Endothelial cell of umbilical vein (primary cell): ENCODE measurements at regions not wholly inside any gene's neighbourhood (a gene's known extent, or its start where the extent isn't known, plus 50 kb on each side); places are given as distances from the start of the nearest gene placed in this dataset.
"Not testable (repeated sequence)": the region's sequence is repeated elsewhere in the genome, so short reads cannot be mapped to it uniquely, and the experiment has no call there.

Source experiments
- BruUV-seq: library from RNA; stranded (reverse); fragments of 400-500 nt; replicated peaks from 2 replicates; lab custom pipeline; 2021; lab: Mats Ljungman, UMichigan
- CTCF ChIA-PET: fragments of 300-600, 350-600 bp; sonication (Branson Sonifier 250); formaldehyde crosslinking; loops from one replicate; lab custom pipeline; 2021; ENCODE audit warnings: antibody characterized with exemption, inconsistent platforms; lab: Charles Lee
- POLR2A ChIA-PET: fragments of 300-600, 350-600 bp; sonication (Branson Sonifier 250); formaldehyde crosslinking; loops from one replicate; lab custom pipeline; 2021; ENCODE audit warnings: antibody characterized with exemption, inconsistent platforms; lab: Charles Lee
- DNase-seq: peaks from one replicate; pipeline ENCODE4 v3.0.0-alpha.2; 2011; ENCODE audit warnings: low read depth, low spot score
- FAIRE-seq: peaks from 2 replicates; lab custom pipeline; 2011; peaks lifted over from hg19 to GRCh38; lab: Jason Lieb, UNC
- H2AFZ ChIP-seq: 2 replicates; pipeline ENCODE4 v1.6.0; 2012; ENCODE audit warnings: low read depth, low read length, control low read depth, inconsistent platforms
- H3K27ac ChIP-seq: 2 replicates; pipeline ENCODE4 v1.5.1; 2011; ENCODE audit warnings: low read depth, mild to moderate bottlenecking, control low read depth, low read length, moderate library complexity; ENCODE audit not compliant: insufficient read depth
- H3K27me3 ChIP-seq, 2 experiments: 2 replicates each; pipeline versions ENCODE4 v1.6.0 to v1.6.1; 2011; ENCODE audit warnings: low read length in 2 of 2, mixed read lengths in 1 of 2; ENCODE audit not compliant: control insufficient read depth in 2 of 2, insufficient read depth in 2 of 2
- H3K36me3 ChIP-seq, 2 experiments: 2 replicates in 1 of 2; 3 replicates in 1 of 2; pipeline ENCODE4 v1.5.1; 2011; ENCODE audit warnings: low read length in 2 of 2, mild to moderate bottlenecking in 1 of 2, moderate library complexity in 1 of 2; ENCODE audit not compliant: control insufficient read depth in 2 of 2, insufficient read depth in 2 of 2; ENCODE audit errors: extremely low read depth in 1 of 2
- H3K4me1 ChIP-seq: 3 replicates; pipeline ENCODE4 v1.5.1; 2011; ENCODE audit warnings: mild to moderate bottlenecking, low read length; ENCODE audit not compliant: control insufficient read depth, insufficient read depth; ENCODE audit errors: extremely low read depth
- H3K4me2 ChIP-seq: 2 replicates; pipeline ENCODE4 v1.6.1; 2011; ENCODE audit warnings: low read length, control low read depth, mixed read lengths; ENCODE audit not compliant: insufficient read depth
- H3K4me3 ChIP-seq, 3 experiments: fragments of 200-600 bp in 1 of 3; sonication (generic), shearing (Covaris generic) in 1 of 3; replicated peaks in 1 of 3; 2 replicates each; pipeline ENCODE4 v1.5.1; 2011 to 2016; ENCODE audit warnings: control low read depth in 3 of 3, low read length in 3 of 3, mild to moderate bottlenecking in 2 of 3, inconsistent platforms in 1 of 3, low read depth in 1 of 3, moderate library complexity in 1 of 3; ENCODE audit not compliant: insufficient read depth in 1 of 3
- H3K79me2 ChIP-seq: 2 replicates; pipeline ENCODE4 v1.6.0; 2012; ENCODE audit warnings: low read length, inconsistent platforms; ENCODE audit not compliant: control insufficient read depth, insufficient read depth
- H3K9ac ChIP-seq: replicated peaks from 2 replicates; pipeline ENCODE3; 2011; ENCODE audit warnings: low read length, control low read depth; ENCODE audit not compliant: insufficient read depth; ENCODE audit errors: extremely low read depth
- H3K9me1 ChIP-seq: replicated peaks from 3 replicates; pipeline ENCODE4 v1.6.0; 2011; ENCODE audit warnings: mild to moderate bottlenecking, low read length; ENCODE audit not compliant: control insufficient read depth, insufficient read depth; ENCODE audit errors: extremely low read depth
- H3K9me3 ChIP-seq: replicated peaks from 2 replicates; pipeline ENCODE4 v1.5.1; 2012; ENCODE audit warnings: low read length, inconsistent platforms; ENCODE audit not compliant: control insufficient read depth, insufficient read depth
- H4K20me1 ChIP-seq: replicated peaks from 2 replicates; pipeline ENCODE3; 2011; ENCODE audit warnings: mild to moderate bottlenecking, low read length; ENCODE audit not compliant: control insufficient read depth, insufficient read depth; ENCODE audit errors: extremely low read depth
- EZH2 ChIP-seq: IDR thresholded peaks from 2 replicates; pipeline ENCODE4 v1.6.1; 2012; ENCODE audit warnings: borderline replicate concordance, low read depth, mild to moderate bottlenecking, moderate library complexity, low read length, inconsistent platforms; ENCODE audit not compliant: severe bottlenecking
- GATA2 ChIP-seq: IDR thresholded peaks from 2 replicates; pipeline ENCODE4 v1.7.0; 2011; ENCODE audit warnings: low read depth, mild to moderate bottlenecking, moderate library complexity, mixed read lengths, low read length; ENCODE audit not compliant: insufficient read length, insufficient read depth
- JUN ChIP-seq: IDR thresholded peaks from 2 replicates; pipeline ENCODE4 v1.6.1; 2011; ENCODE audit warnings: borderline replicate concordance, low read depth; ENCODE audit not compliant: insufficient read length, insufficient read depth
- MYC ChIP-seq: IDR thresholded peaks from one replicate; pipeline ENCODE4 v1.6.1; 2011; ENCODE audit warnings: mild to moderate bottlenecking, low read depth, low read length
- POLR2A ChIP-seq: IDR thresholded peaks from 2 replicates; pipeline ENCODE4 v1.6.1; 2012; ENCODE audit warnings: low read depth, mild to moderate bottlenecking, control low read depth, low read length
- POLR2AphosphoS5 ChIP-seq: IDR thresholded peaks from 2 replicates; pipeline ENCODE4 v1.6.1; 2012; ENCODE audit warnings: low read depth, mild to moderate bottlenecking, control low read depth, low read length, moderate library complexity; ENCODE audit not compliant: insufficient read depth
- dilution Hi-C: fragments of 300-500 bp; cut with MboI; formaldehyde crosslinking; loops from one replicate; pipeline ENCODE4 v1.15.0; 2019; ENCODE audit warnings: low sequenced_read_pairs; ENCODE audit not compliant: extremely low pct_ligation_motif_present
- intact Hi-C: fragments of 100-400 bp; cut with micrococcal nuclease; formaldehyde crosslinking; loops from one replicate; pipeline ENCODE4 v1.10.0; 2022
- TF ChIP-seq, protein P1 (sequence below): IDR thresholded peaks from 2 replicates; pipeline ENCODE4 v1.6.1; 2011; ENCODE audit not compliant: insufficient read depth, insufficient read length
- TF ChIP-seq, protein P2 (sequence below), 2 donors: IDR thresholded peaks; 1 replicate in 1 of 2; 2 replicates in 1 of 2; pipeline ENCODE4 v1.5.1; 2011; ENCODE audit warnings: low read length in 2 of 2, mild to moderate bottlenecking in 2 of 2, moderate library complexity in 2 of 2, control low read depth in 1 of 2, inconsistent platforms in 1 of 2, low read depth in 1 of 2; ENCODE audit not compliant: insufficient read depth in 1 of 2; ENCODE audit errors: extremely low read depth in 1 of 2

GRCh38 chr10:25107756-25108155 is 67.0 kb upstream of the GPR158 start:
- Histone ChIP-seq H3K9me3 (no peaks in the 10 kb centered on the region), H2AFZ (no peak overlapping the region), H3K4me1 (no peaks in the 10 kb centered on the region), H3K4me2 (no peak overlapping the region), H3K9me1 (no peaks in the 10 kb centered on the region), H4K20me1 (no peaks in the 10 kb centered on the region), H3K27me3 (peaks cover 0 to 4% of the 10 kb centered on the region in 2 experiments), H3K79me2 (no peaks in the 10 kb centered on the region), H3K27ac (no peak overlapping the region), H3K9ac (no peak overlapping the region), H3K4me3 (no peak overlapping the region), H3K36me3 (no peaks in the 10 kb centered on the region)
- POLR2A ChIA-PET = no interaction called here
- dilution Hi-C loops = no loop called here
- TF ChIP-seq, protein P1, sequence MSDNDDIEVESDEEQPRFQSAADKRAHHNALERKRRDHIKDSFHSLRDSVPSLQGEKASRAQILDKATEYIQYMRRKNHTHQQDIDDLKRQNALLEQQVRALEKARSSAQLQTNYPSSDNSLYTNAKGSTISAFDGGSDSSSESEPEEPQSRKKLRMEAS = no peak
- TF ChIP-seq GATA2 (no peak), POLR2A (no peak), MYC (no peak), JUN (no peak), POLR2AphosphoS5 (no peak), EZH2 (no peak)
- TF ChIP-seq, protein P2, sequence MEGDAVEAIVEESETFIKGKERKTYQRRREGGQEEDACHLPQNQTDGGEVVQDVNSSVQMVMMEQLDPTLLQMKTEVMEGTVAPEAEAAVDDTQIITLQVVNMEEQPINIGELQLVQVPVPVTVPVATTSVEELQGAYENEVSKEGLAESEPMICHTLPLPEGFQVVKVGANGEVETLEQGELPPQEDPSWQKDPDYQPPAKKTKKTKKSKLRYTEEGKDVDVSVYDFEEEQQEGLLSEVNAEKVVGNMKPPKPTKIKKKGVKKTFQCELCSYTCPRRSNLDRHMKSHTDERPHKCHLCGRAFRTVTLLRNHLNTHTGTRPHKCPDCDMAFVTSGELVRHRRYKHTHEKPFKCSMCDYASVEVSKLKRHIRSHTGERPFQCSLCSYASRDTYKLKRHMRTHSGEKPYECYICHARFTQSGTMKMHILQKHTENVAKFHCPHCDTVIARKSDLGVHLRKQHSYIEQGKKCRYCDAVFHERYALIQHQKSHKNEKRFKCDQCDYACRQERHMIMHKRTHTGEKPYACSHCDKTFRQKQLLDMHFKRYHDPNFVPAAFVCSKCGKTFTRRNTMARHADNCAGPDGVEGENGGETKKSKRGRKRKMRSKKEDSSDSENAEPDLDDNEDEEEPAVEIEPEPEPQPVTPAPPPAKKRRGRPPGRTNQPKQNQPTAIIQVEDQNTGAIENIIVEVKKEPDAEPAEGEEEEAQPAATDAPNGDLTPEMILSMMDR (IDR thresholded peaks at IDR 0.05; ENCODE audit: extremely low read depth in 1 of 2, insufficient read depth in 1 of 2, low read depth in 1 of 2, low read length in 2 of 2) = no peak
- no peak for FAIRE-seq
- CTCF ChIA-PET = no interaction called here
- DNase-seq = no peak
- intact Hi-C loops = no loop called here
- BruUV-seq = no TSS peak

DNA sequence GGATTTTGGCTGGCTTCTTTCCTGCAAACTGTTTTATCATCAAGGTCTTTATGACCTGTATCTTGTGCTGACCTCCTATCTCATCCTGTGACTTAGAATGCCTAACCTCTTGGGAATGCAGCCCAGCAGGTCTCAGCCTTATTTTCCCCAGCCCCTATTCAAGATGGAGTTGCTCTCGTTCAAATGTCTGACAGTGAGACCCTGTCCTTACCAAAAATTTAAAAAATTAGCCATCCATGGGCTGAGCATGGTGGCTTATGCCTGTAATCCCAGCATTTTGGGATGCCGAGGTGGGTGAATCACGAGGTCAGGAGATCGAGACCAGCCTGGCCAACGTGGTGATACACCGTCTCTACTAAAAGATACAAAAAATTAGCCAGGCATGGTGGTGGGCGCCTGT is 64.9 kb upstream of the GPR158 start:
- CTCF ChIA-PET, H3K9me3 ChIP-seq, H3K9me1 ChIP-seq, H3K4me3 ChIP-seq, H3K27ac ChIP-seq, H3K79me2 ChIP-seq, POLR2A ChIA-PET, H3K4me1 ChIP-seq, H4K20me1 ChIP-seq, H3K4me2 ChIP-seq, H2AFZ ChIP-seq, H3K9ac ChIP-seq, dilution Hi-C loops, FAIRE-seq, H3K27me3 ChIP-seq, DNase-seq, H3K36me3 ChIP-seq, intact Hi-C loops, BruUV-seq: not testable (repeated sequence)
